SJCRH30 (cell line): ENCODE measurements at regions not wholly inside any gene's neighbourhood (a gene's known extent, or its start where the extent isn't known, plus 50 kb on each side); places are given as distances from the start of the nearest gene placed in this dataset.

ENCODE experiments used
- DNase-seq, 2 experiments: peaks; one replicate each; pipeline ENCODE4 v3.0.0-alpha.2; 2015 to 2020
- H3K27ac ChIP-seq: fragments of 250-450 bp; sonication (Bioruptor Pico); 2 replicates; pipeline ENCODE4 v1.5.1; 2020; ENCODE audit warnings: mild to moderate bottlenecking, moderate library complexity
- H3K27me3 ChIP-seq: fragments of 250-450 bp; sonication (Bioruptor Pico); 2 replicates; pipeline ENCODE4 v1.5.1; 2020; ENCODE audit warnings: mild to moderate bottlenecking, moderate library complexity
- H3K36me3 ChIP-seq: fragments of 250-450 bp; sonication (Bioruptor Pico); 2 replicates; pipeline ENCODE4 v1.5.1; 2020; ENCODE audit warnings: mild to moderate bottlenecking, moderate library complexity
- H3K4me1 ChIP-seq: fragments of 250-450 bp; sonication (Bioruptor Pico); 2 replicates; pipeline ENCODE4 v1.5.1; 2020; ENCODE audit warnings: mild to moderate bottlenecking, moderate library complexity
- H3K4me3 ChIP-seq: fragments of 250-450 bp; sonication (Bioruptor Pico); 2 replicates; pipeline ENCODE4 v1.5.1; 2020; ENCODE audit warnings: mild to moderate bottlenecking, moderate library complexity
- H3K9me3 ChIP-seq: fragments of 250-450 bp; sonication (Bioruptor Pico); replicated peaks from 2 replicates; pipeline ENCODE4 v1.5.1; 2020; ENCODE audit warnings: mild to moderate bottlenecking, moderate library complexity

DNA sequence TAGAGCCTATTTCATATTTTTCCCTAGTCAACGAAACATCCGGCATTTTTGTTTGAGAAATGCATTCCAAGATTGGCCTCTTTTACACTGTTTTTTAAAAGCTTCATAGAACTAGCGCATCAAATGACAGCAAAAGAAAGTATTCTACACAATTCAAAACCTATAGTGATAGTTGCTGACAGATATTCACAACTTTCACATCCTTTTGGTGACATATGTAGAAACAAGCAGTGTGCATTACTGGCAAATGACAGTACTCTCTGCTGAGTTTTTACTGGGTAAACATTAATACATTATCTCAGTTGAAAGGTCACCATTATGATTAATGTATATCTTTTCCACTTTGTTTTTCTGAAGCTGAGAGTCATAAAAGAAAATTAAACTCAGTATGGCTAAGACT lies 135.4 kb upstream of the RGS18 start:
- Histone ChIP-seq H3K4me1 (no peaks in the 10 kb centered on the region), H3K27me3 (no peaks in the 10 kb centered on the region), H3K27ac (no peak overlapping the region), H3K36me3 (no peaks in the 10 kb centered on the region), H3K4me3 (no peak overlapping the region), H3K9me3 (no peaks in the 10 kb centered on the region)
- no peak for DNase-seq

DNA sequence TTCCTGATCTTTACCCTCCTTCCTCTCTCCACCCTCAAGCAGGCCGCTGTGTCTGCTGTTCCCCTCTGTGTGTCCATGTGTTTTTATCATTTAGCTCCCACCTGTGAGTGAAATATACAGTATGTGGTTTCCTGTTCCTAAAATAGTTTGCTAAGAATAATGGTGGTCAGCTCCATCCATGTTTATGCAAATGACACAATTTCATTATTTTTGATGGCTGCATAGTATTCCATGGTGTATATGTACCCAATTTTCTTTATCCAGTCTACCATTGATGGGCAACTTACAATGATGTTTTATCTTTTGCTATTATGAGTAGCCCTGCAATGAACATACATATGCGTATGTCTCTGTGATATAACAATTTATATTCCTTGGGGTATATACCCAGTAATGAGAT lies 133.4 kb upstream of the RGS18 start:
- Histone ChIP-seq H3K9me3 (no peaks in the 10 kb centered on the region), H3K36me3 (no peaks in the 10 kb centered on the region), H3K27ac (no peak overlapping the region), H3K4me1 (no peaks in the 10 kb centered on the region), H3K27me3 (no peaks in the 10 kb centered on the region), H3K4me3 (no peak overlapping the region)
- DNase-seq, result no peak

DNA sequence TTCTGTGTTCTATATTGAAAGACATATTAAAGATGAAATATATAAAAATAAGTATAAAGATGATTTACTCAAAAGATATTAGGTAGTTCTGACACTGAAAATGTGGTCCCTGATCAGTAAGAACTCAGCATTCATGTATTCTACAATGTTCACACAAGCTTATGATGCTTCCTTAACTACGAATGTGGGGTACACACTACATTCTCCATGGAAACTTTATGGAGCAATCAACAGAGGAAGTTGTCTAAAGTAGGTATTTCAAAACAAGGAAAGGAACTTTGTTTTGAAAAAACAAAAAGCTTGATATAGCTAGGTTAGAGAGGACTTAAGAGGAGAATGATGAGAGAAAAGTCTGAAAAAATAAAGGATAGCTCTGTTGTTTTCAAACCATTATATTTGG lies 119.7 kb upstream of the RGS18 start:
- no peak for DNase-seq
- Histone ChIP-seq H3K27ac (no peak overlapping the region), H3K27me3 (no peaks in the 10 kb centered on the region), H3K4me3 (no peak overlapping the region), H3K4me1 (no peaks in the 10 kb centered on the region), H3K9me3 (no peaks in the 10 kb centered on the region), H3K36me3 (no peaks in the 10 kb centered on the region)

DNA sequence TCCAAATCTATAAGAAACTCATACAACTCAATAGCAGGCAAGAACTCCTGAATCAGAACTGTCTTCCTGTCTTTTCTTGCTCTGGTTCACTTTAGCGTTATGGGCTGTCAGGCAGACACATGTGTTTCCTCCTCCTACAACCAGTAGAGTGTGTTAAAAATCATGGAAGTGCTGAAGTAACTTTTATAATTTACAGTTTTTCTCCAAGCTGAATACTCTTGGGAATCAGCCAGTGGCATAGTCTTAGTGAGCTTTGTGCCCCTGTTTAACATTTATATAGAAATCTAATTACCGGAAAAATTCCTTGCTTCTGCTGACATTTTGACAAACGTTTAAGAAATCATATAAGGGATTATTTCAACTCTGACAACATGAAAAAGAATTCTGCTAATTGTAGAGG lies 113.1 kb upstream of the RGS18 start:
- Histone ChIP-seq H3K27ac (no peak overlapping the region), H3K9me3 (no peaks in the 10 kb centered on the region), H3K36me3 (no peaks in the 10 kb centered on the region), H3K4me3 (no peak overlapping the region), H3K27me3 (no peaks in the 10 kb centered on the region), H3K4me1 (no peaks in the 10 kb centered on the region)
- DNase-seq, result no peak

DNA sequence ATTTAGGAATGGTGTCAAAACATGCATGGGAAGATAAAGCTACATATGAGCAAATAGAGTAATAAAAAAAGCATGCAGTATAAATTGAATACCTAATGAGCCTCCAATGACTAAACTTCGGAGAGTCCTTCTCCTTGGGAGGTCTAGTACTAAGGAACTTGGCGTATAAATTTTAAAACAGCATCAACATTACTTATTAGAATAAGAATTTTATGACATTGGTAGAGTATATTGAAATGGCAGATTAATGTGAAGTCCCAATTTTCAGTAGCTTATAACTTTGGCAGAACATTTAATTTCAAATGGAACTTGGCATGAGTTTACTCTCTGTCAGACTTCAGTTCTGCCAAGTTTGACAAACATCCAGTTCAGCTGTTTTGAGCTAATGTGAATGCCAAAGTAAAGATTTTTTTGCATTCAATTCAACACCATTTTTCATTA lies 104.7 kb upstream of the RGS18 start:
- no peaks in the 10 kb centered on the region for H3K36me3 ChIP-seq
- no peaks in the 10 kb centered on the region for H3K27me3 ChIP-seq
- DNase-seq, result no peak
- no peak overlapping the region for H3K27ac ChIP-seq
- H3K4me1 ChIP-seq, result no peaks in the 10 kb centered on the region
- no peak overlapping the region for H3K4me3 ChIP-seq
- no peaks in the 10 kb centered on the region for H3K9me3 ChIP-seq

DNA sequence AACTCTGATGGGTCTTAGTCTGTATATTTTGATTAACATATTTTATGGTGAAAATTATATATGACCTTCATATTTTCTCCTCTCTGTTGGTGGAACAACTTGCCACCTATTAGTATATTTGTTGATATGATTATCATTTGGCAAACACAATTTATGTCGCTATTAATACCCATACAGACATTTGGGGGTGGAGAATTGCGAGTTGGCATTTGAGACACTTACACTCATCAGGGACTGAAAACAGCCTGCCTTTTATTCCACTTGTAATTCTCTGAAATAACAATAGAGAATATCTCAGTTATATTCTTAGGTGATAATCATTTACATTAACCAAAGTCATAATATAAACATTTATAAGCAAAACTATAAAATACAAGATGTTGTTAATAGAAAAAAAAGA lies 100.5 kb upstream of the RGS18 start:
- Histone ChIP-seq H3K36me3 (no peaks in the 10 kb centered on the region), H3K9me3 (no peaks in the 10 kb centered on the region), H3K27me3 (no peaks in the 10 kb centered on the region), H3K27ac (no peak overlapping the region), H3K4me3 (no peak overlapping the region), H3K4me1 (no peaks in the 10 kb centered on the region)
- no peak for DNase-seq

DNA sequence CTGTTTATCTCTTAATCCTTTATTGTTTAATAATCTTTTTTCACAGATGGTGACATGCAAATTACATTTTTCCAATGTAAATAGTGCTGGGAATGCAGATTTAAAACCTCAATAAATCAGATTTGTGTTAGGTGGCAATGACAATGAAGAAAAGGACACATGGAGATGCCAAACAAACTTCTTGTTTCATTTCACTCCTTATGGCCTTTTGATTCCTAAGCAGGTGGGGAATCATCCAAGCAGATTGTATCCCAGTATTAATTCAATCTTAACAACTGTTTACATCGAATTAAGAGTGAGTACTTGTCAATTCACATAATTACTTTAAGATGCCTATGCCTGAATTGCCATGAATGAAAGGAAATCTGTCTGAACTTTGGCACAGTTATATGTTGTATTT lies 98.9 kb upstream of the RGS18 start:
- Histone ChIP-seq H3K36me3 (no peaks in the 10 kb centered on the region), H3K4me1 (no peaks in the 10 kb centered on the region), H3K9me3 (no peaks in the 10 kb centered on the region), H3K4me3 (no peak overlapping the region), H3K27me3 (no peaks in the 10 kb centered on the region), H3K27ac (no peak overlapping the region)
- no peak for DNase-seq

DNA sequence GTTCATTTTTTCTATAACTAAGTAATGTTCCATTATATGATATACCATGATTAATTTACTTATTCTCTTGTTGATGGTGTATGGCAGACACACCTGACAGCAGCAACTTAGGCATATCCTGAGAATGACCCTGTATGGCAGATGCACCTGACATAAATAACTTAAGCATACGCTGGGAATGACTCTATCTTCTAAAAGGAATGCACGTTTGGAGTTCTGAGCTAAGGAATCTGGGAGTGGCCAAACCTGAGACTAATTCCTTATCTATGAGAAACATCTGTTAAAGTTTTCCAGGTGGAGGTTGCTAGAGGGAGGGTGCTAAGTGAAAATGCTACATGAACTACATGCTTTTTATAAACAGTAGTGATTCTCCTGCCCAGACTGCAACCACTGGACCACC lies 96.7 kb upstream of the RGS18 start:
- no peak for DNase-seq
- Histone ChIP-seq H3K4me3 (no peak overlapping the region), H3K27ac (no peak overlapping the region), H3K27me3 (no peaks in the 10 kb centered on the region), H3K4me1 (no peaks in the 10 kb centered on the region), H3K9me3 (no peaks in the 10 kb centered on the region), H3K36me3 (no peaks in the 10 kb centered on the region)

DNA sequence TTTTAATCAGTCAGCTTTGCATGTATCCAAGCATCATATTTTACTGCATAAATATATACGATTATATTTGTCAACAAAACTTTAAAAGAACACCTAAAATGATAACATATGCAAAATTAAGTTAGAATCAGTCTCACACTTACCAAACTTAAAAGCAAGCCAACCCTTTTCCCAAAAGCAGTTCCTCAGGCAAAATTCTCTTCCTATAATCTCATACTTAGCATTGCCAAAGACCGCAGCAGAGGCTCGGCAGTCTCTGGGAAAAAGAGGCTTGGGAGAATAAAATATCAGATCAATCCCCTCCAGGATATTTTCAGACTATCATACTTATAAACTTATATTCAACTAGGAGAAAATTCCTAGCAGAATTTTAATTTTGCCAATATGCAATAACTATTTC lies 93.2 kb upstream of the RGS18 start:
- H3K27me3 ChIP-seq, result no peaks in the 10 kb centered on the region

DNA sequence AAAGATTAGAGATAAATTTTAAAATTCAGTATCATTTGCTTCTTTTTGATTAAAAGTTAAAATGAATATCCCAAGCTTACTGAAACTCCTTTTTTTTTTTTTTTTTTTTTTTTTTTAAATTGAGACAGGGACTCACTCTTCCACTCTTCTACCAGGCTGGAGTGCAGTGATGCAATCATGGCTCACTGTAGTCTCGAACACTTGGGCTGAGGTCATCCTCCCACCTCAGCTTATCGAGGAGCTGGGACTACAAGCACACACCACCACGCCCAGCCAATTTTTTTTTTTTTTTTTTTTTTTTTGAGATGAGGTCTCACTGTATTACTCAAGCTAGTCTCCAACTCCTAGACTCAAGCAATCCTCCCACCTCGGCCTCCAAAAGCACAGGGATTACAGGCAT lies 92.1 kb upstream of the RGS18 start:
- no peak overlapping the region for H3K4me3 ChIP-seq
- no peaks in the 10 kb centered on the region for H3K36me3 ChIP-seq
- H3K4me1 ChIP-seq, result no peaks in the 10 kb centered on the region
- DNase-seq, result no peak
- no peak overlapping the region for H3K27ac ChIP-seq
- no peaks in the 10 kb centered on the region for H3K9me3 ChIP-seq
- no peaks in the 10 kb centered on the region for H3K27me3 ChIP-seq

More for the DNA sequence above, 93.2 kb upstream of the RGS18 start:
- H3K36me3 ChIP-seq, result no peaks in the 10 kb centered on the region
- no peaks in the 10 kb centered on the region for H3K4me1 ChIP-seq
- no peak overlapping the region for H3K27ac ChIP-seq
- DNase-seq, result no peak
- H3K9me3 ChIP-seq, result no peaks in the 10 kb centered on the region
- H3K4me3 ChIP-seq, result no peak overlapping the region

DNA sequence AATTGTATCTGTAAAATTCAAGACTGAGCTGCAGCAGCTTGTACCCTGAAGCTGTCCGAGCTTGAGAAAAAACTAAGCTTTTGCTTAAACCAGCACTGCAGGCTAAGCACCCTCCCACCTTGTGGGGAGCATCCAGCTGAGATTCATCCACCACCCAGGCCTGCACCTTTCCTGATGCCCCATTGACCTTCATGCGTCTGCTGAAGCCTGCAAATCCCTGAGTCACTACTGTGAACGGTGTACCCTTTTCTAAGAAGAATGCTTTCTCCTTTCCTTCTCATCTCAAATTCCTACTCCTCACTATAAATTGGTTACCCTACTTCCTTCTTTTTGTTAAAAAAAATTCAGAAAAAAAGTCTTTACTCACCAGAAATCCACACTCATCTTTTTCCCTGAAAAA lies 90.9 kb upstream of the RGS18 start:
- H3K4me3 ChIP-seq, result no peak overlapping the region
- no peaks in the 10 kb centered on the region for H3K36me3 ChIP-seq
- no peak overlapping the region for H3K27ac ChIP-seq
- DNase-seq, result no peak
- H3K4me1 ChIP-seq, result no peaks in the 10 kb centered on the region
- H3K27me3 ChIP-seq, result no peaks in the 10 kb centered on the region
- no peaks in the 10 kb centered on the region for H3K9me3 ChIP-seq

DNA sequence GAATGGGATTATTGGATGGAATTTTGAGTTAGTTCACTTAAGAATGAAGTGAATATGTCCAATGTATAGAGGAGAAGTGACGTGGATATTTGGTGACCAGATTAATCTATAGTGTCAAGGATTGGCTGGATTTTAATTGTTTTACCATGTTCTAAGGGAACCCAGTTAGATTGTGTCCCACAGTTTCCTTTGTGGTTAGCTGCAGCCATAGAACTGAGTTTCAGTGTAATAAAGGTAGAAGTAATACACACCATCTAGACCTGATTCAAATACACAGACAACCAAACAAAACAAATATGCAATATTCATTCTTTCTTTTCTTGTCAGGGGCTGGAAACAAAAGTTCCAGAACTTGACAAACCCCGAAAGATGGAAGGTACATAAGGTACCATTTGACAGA lies 88.0 kb upstream of the RGS18 start:
- Histone ChIP-seq H3K4me3 (no peak overlapping the region), H3K27ac (no peak overlapping the region), H3K4me1 (no peaks in the 10 kb centered on the region), H3K36me3 (no peaks in the 10 kb centered on the region), H3K27me3 (no peaks in the 10 kb centered on the region), H3K9me3 (no peaks in the 10 kb centered on the region)
- DNase-seq, result no peak

DNA sequence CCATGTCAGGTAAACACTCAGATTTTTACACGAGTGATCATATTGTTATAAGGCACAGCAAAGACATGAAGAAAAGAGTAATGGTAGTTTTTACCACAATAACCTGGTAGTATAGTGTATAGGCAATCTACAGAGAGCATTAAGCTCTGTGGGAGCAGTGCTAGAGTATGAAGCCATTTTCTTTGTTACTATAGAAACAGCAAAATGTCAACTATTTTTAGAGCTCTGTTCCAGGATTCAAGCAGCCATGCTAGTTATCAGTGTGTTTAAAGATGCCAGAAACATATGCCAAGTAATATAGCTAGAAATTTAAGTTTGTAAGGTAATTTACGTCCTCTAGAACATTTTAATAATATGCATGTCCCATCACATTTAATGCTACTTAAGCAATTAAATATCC lies 77.6 kb upstream of the RGS18 start:
- Histone ChIP-seq H3K27me3 (no peaks in the 10 kb centered on the region), H3K4me1 (no peaks in the 10 kb centered on the region), H3K36me3 (no peaks in the 10 kb centered on the region), H3K9me3 (no peaks in the 10 kb centered on the region), H3K4me3 (no peak overlapping the region), H3K27ac (no peak overlapping the region)
- DNase-seq, result no peak

DNA sequence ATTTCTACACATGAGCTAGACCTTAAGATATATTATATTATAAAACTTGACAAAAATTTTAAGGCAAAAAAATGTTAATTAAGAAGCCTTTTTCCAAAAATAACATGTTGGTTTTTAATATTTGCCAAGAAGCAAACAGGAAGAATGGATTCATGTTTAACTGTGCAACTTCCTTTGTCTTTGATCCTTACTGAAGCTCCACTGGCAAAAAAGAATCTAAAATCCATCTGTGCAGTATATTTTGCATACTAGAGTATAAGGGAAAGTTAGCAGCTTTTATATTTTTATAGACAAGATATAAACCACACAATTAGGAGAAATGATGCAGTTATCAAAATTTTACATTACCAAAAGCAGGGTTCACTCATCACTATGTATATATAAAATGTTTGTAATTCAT lies 76.9 kb upstream of the RGS18 start:
- H3K36me3 ChIP-seq, result no peaks in the 10 kb centered on the region

DNA sequence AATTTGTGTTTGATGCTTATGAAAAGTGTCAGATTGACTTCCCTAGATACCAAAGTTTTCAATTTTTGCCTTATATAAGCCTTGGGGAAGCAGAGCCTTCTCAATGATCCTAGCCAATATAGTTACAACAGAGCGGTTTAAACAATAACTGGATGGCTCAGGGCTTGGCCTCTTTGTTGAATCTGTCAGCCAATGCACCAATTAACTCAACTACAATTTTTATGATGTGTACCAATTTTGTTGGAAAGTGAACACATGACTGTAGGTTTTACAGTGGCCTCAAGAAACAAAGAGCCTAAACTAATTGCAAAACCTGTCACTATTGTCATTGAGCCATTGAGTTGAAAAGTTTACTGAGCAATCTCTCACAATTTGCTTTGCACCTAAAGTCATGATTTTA lies 71.6 kb upstream of the RGS18 start:
- no peak for DNase-seq
- Histone ChIP-seq H3K27me3 (no peaks in the 10 kb centered on the region), H3K27ac (no peak overlapping the region), H3K4me1 (no peaks in the 10 kb centered on the region), H3K9me3 (no peaks in the 10 kb centered on the region), H3K4me3 (no peak overlapping the region), H3K36me3 (no peaks in the 10 kb centered on the region)

More for the DNA sequence above, 76.9 kb upstream of the RGS18 start:
- no peak for DNase-seq
- no peak overlapping the region for H3K27ac ChIP-seq
- H3K4me1 ChIP-seq, result no peaks in the 10 kb centered on the region
- no peaks in the 10 kb centered on the region for H3K9me3 ChIP-seq
- H3K4me3 ChIP-seq, result no peak overlapping the region
- no peaks in the 10 kb centered on the region for H3K27me3 ChIP-seq

DNA sequence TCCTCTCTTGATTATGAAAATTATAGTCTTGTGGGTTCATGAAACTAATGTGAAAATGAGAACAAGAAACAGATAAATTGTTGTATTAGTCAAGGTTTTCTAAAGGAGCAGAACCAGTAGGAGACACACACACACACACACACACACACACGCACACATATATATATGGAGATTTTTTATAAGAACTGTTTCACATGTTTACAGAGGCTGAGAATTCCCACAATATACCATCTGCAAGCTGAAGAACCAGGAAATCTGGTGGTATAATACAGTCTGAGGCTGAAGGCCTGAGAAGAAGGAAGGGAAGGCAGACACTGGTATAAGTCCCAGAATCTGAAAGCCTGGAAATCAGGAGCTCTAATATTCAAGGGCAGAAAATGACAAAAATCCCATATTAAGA lies 70.9 kb upstream of the RGS18 start:
- no peak for DNase-seq
- Histone ChIP-seq H3K4me3 (no peak overlapping the region), H3K9me3 (no peaks in the 10 kb centered on the region), H3K4me1 (no peaks in the 10 kb centered on the region), H3K27me3 (no peaks in the 10 kb centered on the region), H3K36me3 (no peaks in the 10 kb centered on the region), H3K27ac (no peak overlapping the region)

DNA sequence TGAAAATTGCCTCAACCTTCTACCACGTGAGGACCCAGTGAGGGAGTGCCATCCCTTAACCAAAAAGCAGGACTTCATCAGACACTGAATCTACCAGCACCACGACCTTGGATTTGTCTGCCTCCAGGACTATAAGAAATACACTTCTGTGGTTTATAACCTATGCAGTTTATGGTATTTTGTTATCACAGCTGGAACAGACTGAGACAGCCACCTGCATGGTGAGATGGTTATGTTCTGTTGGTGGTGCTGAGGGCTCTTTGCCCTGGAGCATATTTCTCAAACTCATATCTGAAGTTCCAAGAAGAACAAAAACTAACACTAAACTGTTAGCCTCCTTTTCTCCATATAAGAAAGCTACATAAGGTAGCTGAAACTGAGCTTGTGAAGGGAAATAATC lies 69.8 kb upstream of the RGS18 start:
- no peak for DNase-seq
- H3K27me3 ChIP-seq, result no peaks in the 10 kb centered on the region
- no peaks in the 10 kb centered on the region for H3K9me3 ChIP-seq
- no peaks in the 10 kb centered on the region for H3K4me1 ChIP-seq
- H3K27ac ChIP-seq, result no peak overlapping the region
- H3K4me3 ChIP-seq, result no peak overlapping the region
- no peaks in the 10 kb centered on the region for H3K36me3 ChIP-seq
